ENCODE measurements at regions not wholly inside any gene's neighbourhood (a gene's known extent, or its start where the extent isn't known, plus 50 kb on each side); places are given as distances from the start of the nearest gene placed in this dataset.

DNA sequence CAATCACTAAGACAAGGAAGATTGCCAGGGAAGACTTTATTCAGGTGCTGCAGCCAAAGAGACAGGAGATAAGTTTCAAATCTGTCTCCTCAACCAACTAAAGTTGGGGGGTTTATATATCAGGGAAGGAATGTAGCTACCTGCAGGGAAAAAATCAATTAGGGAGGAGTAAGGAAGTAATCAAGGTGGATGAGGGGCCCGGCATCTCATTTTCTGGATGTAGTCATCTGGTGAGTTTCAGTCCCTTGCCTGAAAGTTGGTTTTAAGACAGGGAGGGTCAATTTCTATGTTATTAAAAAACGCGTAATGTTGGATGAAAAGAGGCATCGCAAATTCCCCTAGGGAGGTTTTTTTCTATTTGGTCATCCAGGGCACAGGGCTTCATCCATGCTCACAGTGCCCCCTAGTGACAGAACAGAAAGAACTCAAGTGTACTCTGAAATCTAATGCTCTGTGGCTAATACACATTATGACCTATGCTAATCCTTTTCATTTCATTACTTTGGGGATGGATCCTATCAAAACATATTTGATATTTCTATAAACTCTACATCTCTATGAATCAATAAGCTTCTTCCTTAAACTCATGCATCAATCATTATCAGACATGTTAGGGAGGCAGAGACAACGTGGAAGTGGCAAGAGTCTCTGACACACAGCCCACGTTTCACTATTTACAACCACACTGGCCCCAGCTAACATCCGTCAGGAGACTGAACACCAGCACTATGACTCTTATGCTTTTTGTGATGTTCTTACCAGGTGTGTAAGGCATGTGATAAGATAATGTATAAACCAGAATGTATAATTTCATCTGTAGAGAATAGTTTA is 1577.0 kb upstream of the TENM3 start:
- intact Hi-C loops (cut with micrococcal nuclease), result loop anchor here (1.0 to 5.0 kb wide), 6 partner anchors 162 to 861 kb away; no protein-coding TSS in a partner anchor
- DNase-seq (ENCODE audit: unreplicated experiment), result peak; percentile 85
- Mint-ChIP-seq H3K9me3 (ENCODE audit: unreplicated experiment) (no peaks in the 10 kb centered on the region), H3K27me3 (ENCODE audit: insufficient read depth, unreplicated experiment) (no peaks in the 10 kb centered on the region), H3K27ac (ENCODE audit: low read depth, unreplicated experiment) (no peak overlapping the region), H3K36me3 (ENCODE audit: insufficient read depth, unreplicated experiment) (no peaks in the 10 kb centered on the region), H3K4me3 (ENCODE audit: unreplicated experiment) (no peak overlapping the region), H3K4me1 (ENCODE audit: insufficient read depth, unreplicated experiment) (no peaks in the 10 kb centered on the region)
- no TSS peak for BruUV-seq (replicated peaks)
- POLR2A ChIA-PET, result interaction anchor here (0.7 to 1.2 kb wide), 3 partner anchors 218 to 606 kb away, joined by 3 to 4 read pairs (median 4); no protein-coding TSS in a partner anchor
- CTCF ChIA-PET, result interaction anchor here (0.5 to 4.9 kb wide), 40 partner anchors 8 to 900 kb away, joined by 3 to 69 read pairs (median 4); no protein-coding TSS in a partner anchor
- TF ChIP-seq, protein P1, sequence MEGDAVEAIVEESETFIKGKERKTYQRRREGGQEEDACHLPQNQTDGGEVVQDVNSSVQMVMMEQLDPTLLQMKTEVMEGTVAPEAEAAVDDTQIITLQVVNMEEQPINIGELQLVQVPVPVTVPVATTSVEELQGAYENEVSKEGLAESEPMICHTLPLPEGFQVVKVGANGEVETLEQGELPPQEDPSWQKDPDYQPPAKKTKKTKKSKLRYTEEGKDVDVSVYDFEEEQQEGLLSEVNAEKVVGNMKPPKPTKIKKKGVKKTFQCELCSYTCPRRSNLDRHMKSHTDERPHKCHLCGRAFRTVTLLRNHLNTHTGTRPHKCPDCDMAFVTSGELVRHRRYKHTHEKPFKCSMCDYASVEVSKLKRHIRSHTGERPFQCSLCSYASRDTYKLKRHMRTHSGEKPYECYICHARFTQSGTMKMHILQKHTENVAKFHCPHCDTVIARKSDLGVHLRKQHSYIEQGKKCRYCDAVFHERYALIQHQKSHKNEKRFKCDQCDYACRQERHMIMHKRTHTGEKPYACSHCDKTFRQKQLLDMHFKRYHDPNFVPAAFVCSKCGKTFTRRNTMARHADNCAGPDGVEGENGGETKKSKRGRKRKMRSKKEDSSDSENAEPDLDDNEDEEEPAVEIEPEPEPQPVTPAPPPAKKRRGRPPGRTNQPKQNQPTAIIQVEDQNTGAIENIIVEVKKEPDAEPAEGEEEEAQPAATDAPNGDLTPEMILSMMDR (IDR thresholded peaks at IDR 0.05; ENCODE audit: unreplicated experiment), result peak; percentile 57

DNA sequence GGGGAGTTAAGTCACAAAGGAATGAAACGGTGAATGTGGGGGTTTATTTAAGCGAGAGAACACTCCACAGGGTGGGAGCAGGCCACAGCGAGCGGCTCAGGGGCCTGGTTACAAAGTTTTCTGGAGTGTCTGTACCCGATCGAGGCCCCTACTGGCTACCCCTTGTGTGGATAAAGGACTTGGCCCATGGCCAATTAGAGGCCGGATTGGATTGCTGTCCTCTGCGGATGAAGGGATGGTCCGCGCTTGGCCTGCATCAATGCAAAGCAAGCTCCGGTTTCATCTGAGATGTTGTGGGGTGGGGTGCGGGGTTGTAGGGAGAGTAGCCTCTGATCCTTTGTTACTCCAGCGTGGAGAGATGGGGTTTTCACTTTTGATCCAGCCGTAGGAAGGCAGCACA is 1574.5 kb upstream of the TENM3 start:
- Mint-ChIP-seq H3K9me3 (ENCODE audit: unreplicated experiment) (no peaks in the 10 kb centered on the region), H3K36me3 (ENCODE audit: insufficient read depth, unreplicated experiment) (no peaks in the 10 kb centered on the region), H3K4me1 (ENCODE audit: insufficient read depth, unreplicated experiment) (no peaks in the 10 kb centered on the region), H3K27ac (ENCODE audit: low read depth, unreplicated experiment) (no peak overlapping the region), H3K4me3 (ENCODE audit: unreplicated experiment) (no peak overlapping the region), H3K27me3 (ENCODE audit: insufficient read depth, unreplicated experiment) (no peaks in the 10 kb centered on the region)
- TF ChIP-seq, protein P1 (IDR thresholded peaks at IDR 0.05; ENCODE audit: unreplicated experiment), result no peak
- ChIA-PET CTCF (interaction anchor here (0.9 to 2.4 kb wide), 7 partner anchors 14 to 860 kb away, joined by 3 to 7 read pairs (median 6); no protein-coding TSS in a partner anchor), POLR2A (interaction anchor here (0.6 to 1.3 kb wide), 2 partner anchors 9 to 604 kb away, joined by 3 read pairs; no protein-coding TSS in a partner anchor)
- intact Hi-C loops (cut with micrococcal nuclease), result loop anchor here (5.0 kb wide), 2 partner anchors 474 to 859 kb away; no protein-coding TSS in a partner anchor
- DNase-seq (ENCODE audit: unreplicated experiment), result no peak
- BruUV-seq (replicated peaks), result no TSS peak

- intact Hi-C loops (cut with micrococcal nuclease), result loop anchor here (5.0 kb wide), 2 partner anchors 473 to 858 kb away; no protein-coding TSS in a partner anchor
- H3K9me3 Mint-ChIP-seq (ENCODE audit: unreplicated experiment), result no peaks in the 10 kb centered on the region
- H3K4me3 Mint-ChIP-seq (ENCODE audit: unreplicated experiment), result no peak overlapping the region
- CTCF ChIA-PET, result interaction anchor here (0.9 to 2.4 kb wide), 5 partner anchors 159 to 859 kb away, joined by 3 to 7 read pairs (median 6); no protein-coding TSS in a partner anchor
- no peaks in the 10 kb centered on the region for H3K36me3 Mint-ChIP-seq (ENCODE audit: insufficient read depth, unreplicated experiment)
- H3K4me1 Mint-ChIP-seq (ENCODE audit: insufficient read depth, unreplicated experiment), result no peaks in the 10 kb centered on the region
- H3K27ac Mint-ChIP-seq (ENCODE audit: low read depth, unreplicated experiment), result no peak overlapping the region
- POLR2A ChIA-PET, result interaction anchor here (0.6 to 1.0 kb wide), 3 partner anchors 112 to 605 kb away, joined by 3 to 4 read pairs (median 3); no protein-coding TSS in a partner anchor
- peak; percentile 52 for DNase-seq (ENCODE audit: unreplicated experiment)
- no peaks in the 10 kb centered on the region for H3K27me3 Mint-ChIP-seq (ENCODE audit: insufficient read depth, unreplicated experiment)
- BruUV-seq (replicated peaks), result no TSS peak
- TF ChIP-seq, protein P1 (IDR thresholded peaks at IDR 0.05; ENCODE audit: unreplicated experiment), result no peak
Measured at GRCh38 chr4:180669680-180670079, 1573.5 kb upstream of the TENM3 start.

DNA sequence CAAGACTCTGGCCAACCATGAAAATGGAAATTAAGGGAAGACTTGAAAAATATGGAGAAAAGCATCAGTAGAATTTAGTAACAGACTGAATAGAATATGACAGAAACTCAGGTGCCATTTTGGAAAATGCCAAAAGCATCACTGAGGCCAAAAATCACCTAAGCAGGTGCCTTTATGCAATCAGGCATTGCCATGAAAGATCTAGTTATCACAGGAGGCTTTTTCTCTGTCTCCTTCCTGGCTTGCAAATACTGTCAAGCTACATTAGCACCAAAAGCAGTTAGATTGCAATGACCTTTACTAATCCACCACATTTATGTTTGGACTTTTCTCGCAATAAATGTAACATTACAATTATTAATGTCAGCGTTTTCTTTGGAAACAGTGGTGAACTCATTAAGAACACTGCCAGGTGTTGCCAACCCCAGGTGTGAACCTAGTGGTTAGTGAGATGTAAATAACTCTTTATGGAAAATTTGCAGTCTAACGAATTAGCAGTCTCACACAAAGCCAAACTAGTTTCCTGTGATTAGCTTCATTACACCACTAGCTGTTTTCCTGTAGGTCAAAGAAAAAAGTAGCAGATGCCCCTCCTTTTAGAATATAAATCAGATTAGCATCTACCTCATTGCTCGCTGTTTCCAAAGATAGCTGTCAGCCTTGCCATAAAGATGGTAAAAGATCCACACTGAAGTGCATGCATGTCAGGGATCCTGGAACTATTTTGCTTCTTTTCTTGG is 1568.4 kb upstream of the TENM3 start:
- intact Hi-C loops (cut with micrococcal nuclease), result no loop called here
- no peaks in the 10 kb centered on the region for H3K4me1 Mint-ChIP-seq (ENCODE audit: insufficient read depth, unreplicated experiment)
- no peaks in the 10 kb centered on the region for H3K36me3 Mint-ChIP-seq (ENCODE audit: insufficient read depth, unreplicated experiment)
- no peaks in the 10 kb centered on the region for H3K9me3 Mint-ChIP-seq (ENCODE audit: unreplicated experiment)
- TF ChIP-seq, protein P1 (IDR thresholded peaks at IDR 0.05; ENCODE audit: unreplicated experiment), result no peak
- H3K4me3 Mint-ChIP-seq (ENCODE audit: unreplicated experiment), result no peak overlapping the region
- DNase-seq (ENCODE audit: unreplicated experiment), result no peak
- ChIA-PET POLR2A (no interaction called here), CTCF (interaction anchor here (9.4 kb wide), 1 partner anchor 10 kb away, joined by 69 read pairs; no protein-coding TSS in a partner anchor)
- H3K27ac Mint-ChIP-seq (ENCODE audit: low read depth, unreplicated experiment), result no peak overlapping the region
- no TSS peak for BruUV-seq (replicated peaks)
- H3K27me3 Mint-ChIP-seq (ENCODE audit: insufficient read depth, unreplicated experiment), result no peaks in the 10 kb centered on the region
